ENCODE measurements at regions not wholly inside any gene's neighbourhood (a gene's known extent, or its start where the extent isn't known, plus 50 kb on each side); places are given as distances from the start of the nearest gene placed in this dataset.

DNA sequence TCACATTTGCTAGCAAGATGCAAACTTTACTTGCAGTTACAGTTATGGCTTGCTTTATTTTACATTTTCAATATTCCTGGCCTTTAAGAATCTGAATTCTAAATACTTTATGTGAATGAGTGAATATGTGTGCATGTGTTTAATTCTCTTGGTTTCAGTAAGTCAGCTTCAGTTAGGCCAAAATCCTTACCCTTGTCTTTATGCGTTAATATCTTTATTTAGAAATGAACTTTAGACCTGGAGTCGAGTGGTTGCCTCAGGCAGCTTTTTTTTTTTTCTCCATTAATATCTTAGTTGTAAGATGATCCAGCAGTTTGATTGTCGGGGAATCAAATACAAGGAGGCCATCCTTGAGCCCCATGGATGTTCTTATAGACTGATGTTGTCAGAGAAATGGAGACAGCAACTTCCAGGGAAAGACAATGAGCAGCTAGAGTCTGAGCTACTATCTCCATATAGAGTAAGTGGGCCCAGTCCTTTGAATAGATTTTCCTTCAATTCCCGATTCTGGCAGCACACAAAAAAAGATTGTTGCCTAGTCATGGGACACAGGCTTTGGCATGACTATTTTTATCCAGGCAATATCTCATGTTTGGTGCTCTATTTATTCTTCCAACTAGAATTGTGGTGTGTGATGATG, 398.0 kb downstream of the DHX35 start:
- TF ChIP-seq, protein P1, sequence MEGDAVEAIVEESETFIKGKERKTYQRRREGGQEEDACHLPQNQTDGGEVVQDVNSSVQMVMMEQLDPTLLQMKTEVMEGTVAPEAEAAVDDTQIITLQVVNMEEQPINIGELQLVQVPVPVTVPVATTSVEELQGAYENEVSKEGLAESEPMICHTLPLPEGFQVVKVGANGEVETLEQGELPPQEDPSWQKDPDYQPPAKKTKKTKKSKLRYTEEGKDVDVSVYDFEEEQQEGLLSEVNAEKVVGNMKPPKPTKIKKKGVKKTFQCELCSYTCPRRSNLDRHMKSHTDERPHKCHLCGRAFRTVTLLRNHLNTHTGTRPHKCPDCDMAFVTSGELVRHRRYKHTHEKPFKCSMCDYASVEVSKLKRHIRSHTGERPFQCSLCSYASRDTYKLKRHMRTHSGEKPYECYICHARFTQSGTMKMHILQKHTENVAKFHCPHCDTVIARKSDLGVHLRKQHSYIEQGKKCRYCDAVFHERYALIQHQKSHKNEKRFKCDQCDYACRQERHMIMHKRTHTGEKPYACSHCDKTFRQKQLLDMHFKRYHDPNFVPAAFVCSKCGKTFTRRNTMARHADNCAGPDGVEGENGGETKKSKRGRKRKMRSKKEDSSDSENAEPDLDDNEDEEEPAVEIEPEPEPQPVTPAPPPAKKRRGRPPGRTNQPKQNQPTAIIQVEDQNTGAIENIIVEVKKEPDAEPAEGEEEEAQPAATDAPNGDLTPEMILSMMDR (IDR thresholded peaks at IDR 0.05; ENCODE audit: insufficient read depth, low read depth, low read length, missing control alignments): no peak
- DNase-seq (ENCODE audit: low read depth): no peak
- H3K4me3 ChIP-seq (ENCODE audit: low read length): no peak overlapping the region

DNA sequence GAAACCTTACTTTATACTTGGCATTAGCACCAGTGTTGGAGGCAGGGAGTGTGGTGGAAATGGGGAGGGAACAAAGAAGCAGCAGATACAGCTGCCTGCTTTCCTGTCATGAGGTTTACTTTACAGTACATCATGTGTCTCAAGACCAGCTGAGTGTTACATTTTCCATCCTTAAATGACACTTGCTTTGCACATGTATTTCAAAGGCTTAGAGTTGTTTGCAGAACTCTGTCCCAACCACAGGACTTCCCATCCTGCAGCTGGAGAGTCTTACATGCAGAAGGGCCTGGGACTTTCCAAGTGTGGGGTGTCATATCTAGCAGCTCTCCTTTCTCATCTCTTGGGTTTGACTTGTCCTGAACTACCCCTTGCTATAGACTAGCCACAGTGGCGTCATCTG, 395.9 kb downstream of the DHX35 start:
- no peak for DNase-seq (ENCODE audit: low read depth)
- TF ChIP-seq, protein P1 (IDR thresholded peaks at IDR 0.05; ENCODE audit: insufficient read depth, low read depth, low read length, missing control alignments): no peak
- no peak overlapping the region for H3K4me3 ChIP-seq (ENCODE audit: low read length)

DNA sequence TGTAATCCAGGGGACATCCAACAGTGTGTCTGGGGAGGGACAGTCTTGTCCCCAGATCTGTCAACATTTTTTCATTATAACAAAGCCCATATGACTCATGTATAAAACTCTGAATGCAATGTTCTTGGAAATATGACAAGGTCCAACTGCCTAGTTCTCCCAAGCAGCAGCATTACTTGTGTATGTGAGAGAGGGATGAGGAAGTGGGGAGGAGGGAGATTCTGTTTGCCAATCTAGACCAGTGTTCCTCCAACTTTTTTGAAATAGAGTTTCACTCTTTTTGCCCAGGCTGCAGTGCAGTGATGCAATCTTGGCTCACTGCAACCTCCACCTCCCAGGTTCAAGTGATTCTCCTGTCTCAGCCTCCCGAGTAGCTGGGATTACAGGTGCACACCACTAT, 394.8 kb downstream of the DHX35 start:
- TF ChIP-seq, protein P1 (IDR thresholded peaks at IDR 0.05; ENCODE audit: insufficient read depth, low read depth, low read length, missing control alignments): no peak
- no peak overlapping the region for H3K4me3 ChIP-seq (ENCODE audit: low read length)
- DNase-seq (ENCODE audit: low read depth): no peak

DNA sequence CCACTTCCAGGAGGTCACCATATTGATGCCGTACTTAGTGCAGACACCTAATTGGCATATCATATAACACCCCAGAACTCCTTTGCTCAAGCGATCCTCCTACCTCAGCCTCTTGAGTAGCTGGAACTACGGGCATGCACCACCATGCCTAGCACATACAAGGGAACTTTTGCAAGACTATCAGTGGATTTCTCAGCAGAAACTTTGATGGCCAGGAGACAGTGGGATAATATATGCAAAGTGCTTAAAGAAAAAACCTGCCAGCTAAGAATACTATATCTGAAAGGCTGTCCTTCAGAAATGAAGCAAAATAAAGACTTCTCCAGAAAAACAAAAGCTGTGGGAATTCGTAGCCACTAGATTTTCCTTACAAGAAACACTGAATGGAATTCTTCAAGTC, 387.1 kb downstream of the DHX35 start:
- no peak for DNase-seq (ENCODE audit: low read depth)
- H3K4me3 ChIP-seq (ENCODE audit: low read length): no peak overlapping the region
- TF ChIP-seq, protein P1 (IDR thresholded peaks at IDR 0.05; ENCODE audit: insufficient read depth, low read depth, low read length, missing control alignments): no peak

DNA sequence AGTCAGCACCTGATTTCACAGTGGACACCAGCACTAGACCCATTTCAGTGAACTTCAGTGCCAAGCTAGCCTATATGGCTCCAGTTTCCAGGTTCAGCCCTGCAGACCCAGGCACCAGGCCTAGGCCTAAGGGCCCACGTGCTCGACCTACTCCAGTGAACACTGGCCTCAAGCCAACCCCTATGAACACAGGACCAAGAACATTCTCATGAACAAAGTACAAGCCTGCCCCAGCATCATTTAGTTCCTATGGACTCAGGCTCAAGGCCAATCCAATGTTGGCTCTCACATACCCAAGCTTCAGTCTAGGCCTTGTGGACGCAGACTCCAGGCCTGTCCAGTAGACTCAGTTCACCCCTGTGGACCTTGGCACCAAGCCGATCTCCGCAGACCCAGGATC, 385.5 kb downstream of the DHX35 start:
- H3K4me3 ChIP-seq (ENCODE audit: low read length): no peak overlapping the region
- TF ChIP-seq, protein P1 (IDR thresholded peaks at IDR 0.05; ENCODE audit: insufficient read depth, low read depth, low read length, missing control alignments): no peak
- DNase-seq (ENCODE audit: low read depth): no peak

DNA sequence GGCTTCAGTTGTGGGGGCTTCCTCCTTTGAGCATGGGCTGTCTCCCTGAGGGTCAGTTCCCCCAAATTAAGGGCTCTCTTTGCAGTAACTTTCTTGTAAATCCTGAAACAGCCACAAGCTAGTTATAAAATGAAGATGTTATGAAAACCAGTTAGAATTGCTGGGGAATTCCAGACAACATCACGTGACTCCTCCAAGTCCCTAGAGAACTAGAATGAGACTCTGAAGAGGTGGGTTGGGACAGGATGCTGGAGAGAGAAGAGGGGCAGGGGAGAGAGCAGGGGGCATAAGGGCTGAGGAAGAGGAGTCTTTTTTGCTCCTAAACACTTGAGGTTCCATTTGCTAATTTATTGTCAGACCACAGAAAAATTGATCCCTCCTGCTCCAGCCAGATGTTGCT, 380.3 kb downstream of the DHX35 start:
- no peak for DNase-seq (ENCODE audit: low read depth)
- TF ChIP-seq, protein P1 (IDR thresholded peaks at IDR 0.05; ENCODE audit: insufficient read depth, low read depth, low read length, missing control alignments): no peak
- H3K4me3 ChIP-seq (ENCODE audit: low read length): no peak overlapping the region

Data from epithelial cell of esophagus (primary cell).